Stimulated activated CD4-positive, alpha-beta T cell treated with anti-CD3 and anti-CD28 coated beads, TNF-alpha, amount 100 ng/mL, for 4 hours (primary cell): ENCODE measurements at regions not wholly inside any gene's neighbourhood (a gene's known extent, or its start where the extent isn't known, plus 50 kb on each side); places are given as distances from the start of the nearest gene placed in this dataset.
"Not testable (repeated sequence)": the region's sequence is repeated elsewhere in the genome, so short reads cannot be mapped to it uniquely, and the experiment has no call there.

Experiments used
- DNase-seq, 3 experiments: peaks; one replicate each; pipeline ENCODE4 v3.0.0-alpha.2; 2020; ENCODE audit warnings: low read depth in 3 of 3

GRCh38 chr9:105114318-105114717, 130.1 kb upstream of the SLC44A1 start:
- DNase-seq = no peak

GRCh38 chr9:105114964-105115728, 129.3 kb upstream of the SLC44A1 start:
- no peak for DNase-seq

GRCh38 chr9:105116052-105116868, 128.2 kb upstream of the SLC44A1 start:
- DNase-seq = no peak

- DNase-seq = no peak
Observed at GRCh38 chr9:105117234-105117633, 127.2 kb upstream of the SLC44A1 start.

GRCh38 chr9:105118636-105119035, 125.8 kb upstream of the SLC44A1 start:
- DNase-seq = no peak

DNA sequence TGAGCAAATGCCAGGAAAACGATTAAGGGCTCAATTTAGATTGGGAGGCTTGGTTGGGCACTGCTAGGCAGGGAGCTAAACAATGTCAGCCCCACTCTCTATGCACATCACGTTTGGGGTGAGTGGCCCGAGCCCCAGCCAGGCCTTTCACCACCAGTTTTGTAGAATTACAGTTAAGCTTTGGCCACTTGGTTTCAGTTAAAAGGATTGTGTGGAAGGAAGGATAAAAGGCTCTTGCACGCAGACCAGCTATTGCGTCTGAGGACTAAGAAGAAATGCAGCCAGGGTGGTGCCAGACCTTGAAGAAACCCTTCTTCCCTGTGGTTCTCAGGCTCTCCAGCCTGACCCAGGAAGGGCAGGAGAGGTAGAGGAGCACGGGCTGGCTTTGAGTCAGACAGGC, 125.3 kb upstream of the SLC44A1 start:
- DNase-seq = no peak

GRCh38 chr9:105121861-105122430, 122.5 kb upstream of the SLC44A1 start:
- no peak for DNase-seq

DNA sequence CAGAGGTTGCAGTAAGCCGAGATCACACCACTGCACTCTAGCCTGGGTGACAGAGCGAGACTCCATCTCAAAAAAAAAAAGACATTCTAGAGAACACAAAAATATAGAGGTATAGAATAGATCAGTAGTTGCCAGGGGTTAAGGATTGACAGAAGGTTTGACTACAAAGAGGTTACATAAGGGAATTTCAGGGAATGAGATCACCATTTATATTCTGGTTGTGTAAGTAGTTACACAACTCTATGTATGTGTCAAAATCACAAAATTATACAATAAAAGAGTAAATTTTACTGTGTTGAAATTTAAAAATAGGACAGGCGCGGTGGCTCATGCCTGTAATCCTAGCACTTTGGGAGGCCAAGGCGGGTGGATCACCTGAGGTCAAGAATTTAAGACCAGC, 119.9 kb upstream of the SLC44A1 start:
- DNase-seq = not testable (repeated sequence)

GRCh38 chr9:105126226-105126625, 118.2 kb upstream of the SLC44A1 start:
- no peak for DNase-seq

DNA sequence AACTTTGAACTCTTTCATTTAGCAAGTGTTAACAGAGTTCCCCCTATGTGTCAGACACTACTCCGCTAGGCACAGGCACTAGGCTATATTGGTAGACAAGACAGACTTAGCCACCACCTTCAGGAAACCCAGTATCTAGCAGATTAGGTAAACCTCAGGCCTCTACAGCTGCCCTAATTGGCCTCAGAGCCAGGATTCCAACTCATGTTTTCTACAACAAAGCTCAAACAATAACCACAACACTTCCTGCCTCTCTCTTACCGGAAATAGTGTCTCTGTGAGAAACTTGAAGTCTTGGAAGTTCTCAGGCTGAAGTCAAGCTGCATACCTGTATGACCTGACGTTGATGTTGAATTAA, 116.6 kb upstream of the SLC44A1 start:
- DNase-seq = peak in 2 of 3 experiments; percentile 9 to 35

GRCh38 chr9:105128908-105129600, 115.4 kb upstream of the SLC44A1 start:
- DNase-seq = no peak

GRCh38 chr9:105129731-105130130, 114.7 kb upstream of the SLC44A1 start:
- DNase-seq = no peak

DNA sequence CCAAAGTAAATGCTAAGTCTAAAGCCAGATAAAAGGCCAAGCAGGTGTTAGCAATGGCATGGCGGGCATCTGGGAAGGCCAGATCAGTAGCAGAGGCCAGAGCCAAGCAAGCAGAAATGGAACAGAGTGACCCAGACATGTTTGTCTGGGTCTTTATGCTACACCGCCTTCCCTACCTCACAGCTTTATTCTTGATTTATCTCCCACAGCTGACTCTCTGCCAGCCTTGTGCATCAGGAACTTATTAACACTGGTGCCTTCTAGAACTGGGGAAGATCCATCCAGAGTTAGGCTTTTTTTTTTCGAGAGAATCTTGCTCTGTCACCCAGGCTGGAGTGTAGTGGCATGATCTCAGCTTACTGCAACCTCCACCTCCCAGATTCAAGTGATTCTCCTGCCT, 112.5 kb upstream of the SLC44A1 start:
- DNase-seq = no peak

DNA sequence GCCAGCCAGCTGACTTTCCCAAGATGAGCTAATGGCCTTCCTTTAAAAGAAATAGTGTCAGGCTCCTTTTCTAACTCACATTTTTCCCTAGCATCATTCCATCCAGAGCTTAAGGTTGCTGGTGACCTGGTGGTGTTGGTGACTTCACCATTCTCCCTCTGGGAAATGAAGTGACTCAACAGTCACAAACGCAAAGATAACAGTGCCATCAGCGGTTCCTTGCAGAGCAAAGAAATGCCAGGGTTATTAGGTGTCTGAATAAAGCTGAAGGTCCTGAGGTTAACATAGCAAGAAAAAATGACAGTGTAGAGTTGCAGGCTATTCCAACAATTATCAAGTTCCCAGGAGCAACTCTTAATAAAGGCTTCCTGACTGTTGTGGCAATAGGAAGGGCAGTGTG, 111.8 kb upstream of the SLC44A1 start:
- no peak for DNase-seq

GRCh38 chr9:105138306-105138801, 106.1 kb upstream of the SLC44A1 start:
- DNase-seq = no peak

DNA sequence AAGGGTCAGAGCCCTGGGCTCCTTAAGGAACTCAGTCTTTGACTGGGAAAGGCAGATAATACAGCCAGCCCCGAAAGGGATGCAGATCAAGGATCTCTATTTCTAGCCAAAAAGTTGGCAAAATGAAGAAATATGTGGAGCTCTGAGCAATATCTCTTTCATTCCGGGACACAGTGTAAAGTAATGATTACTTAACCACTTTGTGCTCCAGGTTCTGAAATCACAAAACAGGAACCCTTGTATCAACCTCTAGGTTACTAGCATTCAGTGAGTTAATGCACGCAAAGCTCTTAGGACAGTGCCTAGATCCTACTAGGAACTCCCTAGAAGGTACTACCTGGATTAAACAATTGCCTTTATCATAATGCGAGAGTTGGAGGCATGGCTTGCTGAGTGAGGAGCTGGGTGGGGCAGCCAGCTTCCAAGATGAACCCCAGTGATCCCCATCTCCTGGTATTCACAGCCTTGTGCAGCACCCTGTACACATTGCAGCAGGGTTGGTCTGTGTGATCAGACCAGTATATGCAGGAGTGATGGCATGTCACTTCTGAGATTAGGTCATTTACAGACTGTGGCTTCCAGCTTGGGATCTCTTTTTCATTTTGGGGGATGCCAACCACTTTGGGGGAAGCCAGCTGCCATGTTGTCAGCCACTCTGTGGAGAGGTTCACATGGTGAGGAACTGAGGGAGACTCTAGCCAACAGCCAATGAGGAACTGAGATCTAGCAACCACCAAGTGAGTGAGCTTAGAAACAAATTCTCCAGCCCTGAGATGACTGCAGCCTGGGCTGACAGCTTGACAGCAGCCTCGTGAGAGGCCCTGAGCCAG, 103.1 kb upstream of the SLC44A1 start:
- DNase-seq = no peak

GRCh38 chr9:105141976-105142250, 102.5 kb upstream of the SLC44A1 start:
- no peak for DNase-seq

- no peak for DNase-seq
Observed at GRCh38 chr9:105142406-105143135, 101.9 kb upstream of the SLC44A1 start.

DNA sequence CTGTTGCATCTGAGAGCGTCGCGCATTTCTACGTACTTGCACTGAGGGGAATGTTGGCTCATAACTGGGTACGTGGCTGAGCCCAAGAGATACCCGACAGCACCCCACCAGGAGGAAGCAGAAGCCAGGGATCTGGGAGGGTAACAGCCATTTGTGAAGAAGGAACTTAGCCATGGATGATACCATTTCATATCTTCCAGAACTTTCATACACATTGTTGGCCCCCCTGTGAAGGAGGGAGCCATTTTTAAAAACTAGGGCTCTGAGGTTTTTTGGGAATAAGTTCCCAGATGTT, 101.4 kb upstream of the SLC44A1 start:
- DNase-seq = no peak

DNA sequence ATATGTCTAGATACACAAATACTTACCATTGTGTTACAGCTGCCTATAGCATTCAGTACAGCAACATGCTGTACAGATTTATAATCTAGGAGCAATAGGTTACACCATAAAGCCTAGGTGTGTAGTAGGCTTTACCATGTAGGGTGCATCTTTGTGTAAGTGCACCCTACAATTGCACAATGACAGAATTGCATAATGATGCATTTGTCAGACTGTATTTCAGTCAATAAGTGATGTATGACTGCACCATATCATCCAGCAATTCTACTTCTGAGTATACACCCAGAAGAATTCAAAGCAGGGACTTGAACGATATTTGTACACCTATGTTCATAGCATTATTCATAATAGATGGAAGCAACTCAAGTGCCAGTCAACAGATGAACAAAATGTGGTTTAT, 100.4 kb upstream of the SLC44A1 start:
- DNase-seq = no peak

DNA sequence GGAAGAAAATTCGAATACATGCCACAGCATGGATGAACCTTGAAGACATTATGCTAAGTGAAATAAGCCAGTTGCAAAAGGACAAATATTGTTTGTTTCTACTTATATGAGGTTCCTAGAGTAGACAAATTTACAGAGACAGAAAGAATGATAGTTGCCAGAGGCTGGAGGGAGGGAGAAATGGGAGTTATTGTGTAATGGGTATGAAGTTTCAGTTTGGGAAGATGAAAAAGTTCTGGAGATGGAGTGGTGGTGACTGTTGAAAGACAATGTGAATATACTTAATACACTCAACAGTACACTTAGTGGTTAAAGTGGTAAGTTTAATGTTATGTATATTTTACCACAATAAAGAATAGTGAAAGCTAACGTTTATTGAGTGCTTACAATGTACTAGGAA, 99.6 kb upstream of the SLC44A1 start:
- no peak for DNase-seq
